Stimulated activated CD8-positive, alpha-beta memory T cell treated with anti-CD3 and anti-CD28 coated beads, Interleukin-7, amount 100 ng/mL, for 48 hours (primary cell): ENCODE measurements at regions not wholly inside any gene's neighbourhood (a gene's known extent, or its start where the extent isn't known, plus 50 kb on each side); places are given as distances from the start of the nearest gene placed in this dataset.
A peak's percentile ranks its signal among the peaks of the same experiment; 100 is the strongest.
"Not testable (repeated sequence)": the region's sequence is repeated elsewhere in the genome, so short reads cannot be mapped to it uniquely, and the experiment has no call there.

ENCODE experiments used
- DNase-seq, 2 donors: peaks; one replicate each; pipeline ENCODE4 v3.0.0-alpha.2; 2020; ENCODE audit warnings: low read depth in 1 of 2; ENCODE audit errors: extremely low read depth in 1 of 2

DNA sequence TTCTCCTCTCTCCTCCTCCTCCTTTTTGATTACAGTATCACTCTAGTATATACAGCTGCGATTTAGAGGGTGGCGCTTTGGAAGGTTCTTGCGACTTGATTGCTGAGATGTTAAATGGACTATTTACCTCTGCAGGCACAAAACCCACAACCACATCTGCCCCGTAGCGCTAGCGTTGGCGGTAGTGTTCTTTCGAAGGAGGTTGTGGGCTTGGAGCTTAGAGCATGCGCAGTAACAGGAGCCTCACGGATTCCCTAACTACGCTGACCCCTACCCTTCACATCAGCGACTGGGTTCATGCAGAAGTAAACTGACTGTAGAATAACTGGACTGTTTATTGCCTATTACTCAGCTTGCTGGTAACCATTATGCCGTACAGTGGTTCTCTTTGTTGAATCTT lies 58.0 kb downstream of the CGGBP1 start:
- peak; percentile 1 to 4 for DNase-seq

DNA sequence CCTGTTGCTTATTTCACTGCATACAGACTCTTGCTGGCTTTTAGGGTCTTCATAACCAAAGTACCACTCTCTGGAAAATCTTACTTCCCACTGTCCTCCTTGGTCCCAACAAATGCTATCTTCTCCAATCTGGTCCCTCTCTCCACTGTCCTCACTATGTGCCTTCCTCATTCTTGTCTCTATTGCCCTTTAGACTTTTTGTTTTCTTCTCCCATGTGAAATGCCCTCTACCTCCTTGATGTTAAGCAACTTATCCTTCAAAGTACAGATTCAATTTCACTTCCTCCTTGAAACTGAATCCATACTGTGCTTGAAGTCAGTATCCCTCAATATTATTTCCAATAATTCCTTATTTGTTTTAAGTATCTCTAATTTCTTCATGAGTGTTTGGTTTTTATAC lies 60.8 kb downstream of the CGGBP1 start:
- DNase-seq = no peak

DNA sequence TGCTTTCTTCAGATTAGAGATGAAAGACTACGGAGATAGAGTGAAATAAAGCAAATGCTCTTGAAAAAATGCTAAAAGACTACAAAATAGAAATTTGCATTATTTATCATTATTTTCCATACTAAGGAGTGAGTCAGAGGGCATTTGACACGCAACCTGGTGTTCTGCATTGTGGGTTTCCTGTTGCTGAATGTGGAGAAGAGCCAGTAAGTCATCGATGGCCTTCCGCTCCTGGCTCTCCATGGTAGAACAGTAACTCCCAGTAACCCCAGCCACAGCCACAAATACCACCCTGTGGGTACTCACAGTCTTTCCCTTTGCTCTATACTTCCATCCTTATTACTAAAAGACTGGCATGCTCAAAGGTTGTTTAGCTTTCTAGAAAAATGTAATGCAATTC lies 61.5 kb downstream of the CGGBP1 start:
- DNase-seq = peak; percentile 25 to 38

DNA sequence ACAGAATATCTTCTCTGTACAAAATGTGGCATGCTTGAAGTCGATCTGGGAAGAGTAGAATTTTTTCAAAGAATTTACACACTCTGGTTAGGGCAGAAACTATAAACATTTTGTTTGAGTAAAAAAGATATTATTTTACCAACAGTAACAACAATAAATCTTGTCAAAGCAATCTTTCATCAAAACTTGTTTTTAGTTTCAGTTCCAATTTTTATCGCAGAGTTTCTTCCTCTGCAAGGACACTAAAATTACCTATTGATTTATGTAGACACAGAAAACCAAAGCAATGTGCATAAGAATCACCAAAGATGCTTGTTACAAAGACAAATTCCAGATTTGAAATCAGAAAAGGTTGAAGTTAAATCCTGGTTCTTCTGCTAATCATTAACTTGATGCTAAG lies 61.9 kb downstream of the CGGBP1 start:
- no peak for DNase-seq

GRCh38 chr3:87993566-87993965 lies 65.2 kb downstream of the CGGBP1 start:
- no peak for DNase-seq

DNA sequence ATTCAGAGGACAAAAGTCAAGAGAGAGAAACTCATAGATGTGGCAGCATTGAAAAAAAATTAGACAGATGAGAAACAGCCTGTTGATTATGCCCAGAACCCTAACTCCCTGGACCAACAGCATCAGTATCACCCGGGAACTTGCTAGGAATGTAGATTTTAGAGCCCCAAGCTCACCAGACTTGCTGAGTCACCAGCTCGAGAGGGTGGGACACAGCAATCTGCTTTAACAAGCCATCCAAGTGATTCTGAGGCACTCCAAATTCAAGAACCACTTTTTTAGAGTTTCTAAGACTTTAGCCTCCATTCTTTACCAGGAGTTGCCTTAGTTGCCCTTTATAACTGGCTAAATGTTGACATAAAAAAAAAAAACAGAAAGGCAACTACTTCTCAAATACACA lies 70.9 kb downstream of the CGGBP1 start:
- no peak for DNase-seq

- no peak for DNase-seq
Observed at GRCh38 chr3:87982421-87982820, 76.4 kb downstream of the CGGBP1 start.

GRCh38 chr3:87979527-87979926 lies 79.3 kb downstream of the CGGBP1 start:
- DNase-seq = no peak

GRCh38 chr3:87977765-87978164 lies 81.0 kb downstream of the CGGBP1 start:
- DNase-seq = no peak

GRCh38 chr3:87975716-87976115 lies 83.1 kb downstream of the CGGBP1 start:
- no peak for DNase-seq

DNA sequence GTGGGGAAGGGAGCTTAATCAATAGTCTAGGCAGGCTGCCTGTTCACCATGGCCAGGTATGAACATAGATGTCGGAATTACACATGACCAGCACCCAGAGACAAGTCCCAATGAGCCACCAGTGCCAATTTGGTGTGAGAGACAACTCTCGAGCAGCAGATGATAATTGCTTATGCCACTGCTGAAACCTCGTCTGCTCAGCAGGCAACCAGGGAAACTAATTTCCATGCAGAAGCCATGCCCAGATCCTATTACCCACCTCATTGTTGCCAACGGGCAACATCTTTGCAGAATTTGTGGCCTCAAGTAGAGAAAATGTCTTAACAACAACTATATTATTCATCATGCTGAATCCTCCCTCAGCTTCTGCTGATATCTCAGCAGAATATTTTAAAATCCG lies 84.9 kb downstream of the CGGBP1 start:
- DNase-seq = no peak

DNA sequence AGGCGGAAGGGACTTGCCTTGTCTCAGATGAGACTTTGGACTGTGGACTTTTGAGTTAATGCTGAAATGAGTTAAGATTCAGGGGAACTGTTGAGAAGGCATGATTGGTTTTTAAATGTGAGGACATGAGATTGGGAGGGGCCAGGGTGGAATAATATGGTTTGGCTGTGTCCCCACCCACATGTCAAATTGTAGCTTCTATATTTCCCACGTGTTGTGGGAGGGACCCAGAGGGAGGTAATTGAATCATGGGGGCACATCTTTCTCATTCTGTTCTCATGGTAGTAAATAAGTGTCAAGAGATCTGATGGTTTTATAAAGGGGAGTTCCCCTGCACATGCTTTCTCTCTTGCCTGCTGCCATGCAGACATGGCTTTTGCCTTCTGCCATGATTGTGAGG lies 89.2 kb downstream of the CGGBP1 start:
- no peak for DNase-seq

- DNase-seq = no peak
Observed at GRCh38 chr3:87968668-87969067, 90.1 kb downstream of the CGGBP1 start.

DNA sequence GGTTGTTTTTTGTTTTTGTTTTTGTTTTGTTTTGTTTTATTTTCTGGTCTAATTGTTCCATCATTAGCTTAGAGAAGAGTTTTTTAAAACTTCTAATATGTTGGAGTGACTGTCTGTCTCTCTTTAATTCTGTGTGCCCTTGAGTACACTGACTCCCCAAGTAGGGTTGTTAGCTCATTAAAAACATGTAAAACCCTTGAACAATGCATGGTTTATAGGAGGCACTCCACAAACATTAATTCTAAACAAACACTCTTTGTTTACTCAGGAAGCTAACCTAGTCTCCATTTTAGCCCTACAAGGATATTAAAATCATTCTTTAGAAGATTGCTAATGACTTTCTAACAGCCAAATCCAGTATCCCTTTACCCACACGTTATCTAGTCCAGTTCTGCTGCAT lies 100.5 kb downstream of the CGGBP1 start:
- DNase-seq = no peak

GRCh38 chr3:87957575-87957974 lies 101.2 kb downstream of the CGGBP1 start:
- DNase-seq = no peak

DNA sequence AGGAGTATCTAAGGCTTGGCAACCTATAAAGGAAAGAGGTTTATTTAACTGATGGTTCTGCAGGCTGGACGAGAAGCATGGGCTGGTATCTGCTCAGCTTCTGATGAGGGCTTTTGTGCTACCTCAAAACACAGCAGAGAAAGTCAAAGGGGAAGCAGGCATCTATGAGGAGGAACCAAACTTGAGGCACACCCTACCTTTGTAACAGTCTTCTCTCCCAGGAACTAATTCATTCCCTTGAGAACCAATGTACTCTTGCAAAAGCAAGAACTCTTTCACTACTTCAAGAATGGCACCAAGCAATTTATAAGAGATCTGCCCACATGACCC lies 109.0 kb downstream of the CGGBP1 start:
- DNase-seq = no peak

GRCh38 chr3:87949189-87949878 lies 109.5 kb downstream of the CGGBP1 start:
- DNase-seq = no peak

GRCh38 chr3:87946007-87946406 lies 112.8 kb downstream of the CGGBP1 start:
- not testable (repeated sequence) for DNase-seq

- DNase-seq = not testable (repeated sequence)
Observed at GRCh38 chr3:87942256-87942655, 116.5 kb downstream of the CGGBP1 start.

- DNase-seq = no peak
Observed at GRCh38 chr3:87924485-87924884, 134.3 kb downstream of the CGGBP1 start.

DNA sequence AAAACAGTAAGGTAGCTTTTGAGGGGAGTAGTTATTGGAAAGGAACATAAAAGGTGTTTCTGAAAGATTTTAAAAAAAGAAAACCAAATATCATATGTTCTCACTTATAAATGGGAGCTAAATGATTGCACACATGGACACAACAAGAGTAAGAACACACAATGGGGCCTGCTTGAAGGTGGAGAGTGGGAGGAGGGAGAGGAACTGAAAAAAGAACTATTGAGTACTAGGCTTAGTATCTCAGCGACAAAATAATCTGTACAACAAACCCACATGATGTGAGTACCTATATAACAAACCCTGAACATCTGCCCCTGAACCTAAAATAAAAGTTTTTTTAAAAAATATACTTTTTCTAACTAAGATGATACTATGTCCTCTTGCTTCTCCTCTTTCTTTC lies 138.3 kb downstream of the CGGBP1 start:
- no peak for DNase-seq

GRCh38 chr3:87901141-87901540 lies 157.7 kb downstream of the CGGBP1 start:
- no peak for DNase-seq

DNA sequence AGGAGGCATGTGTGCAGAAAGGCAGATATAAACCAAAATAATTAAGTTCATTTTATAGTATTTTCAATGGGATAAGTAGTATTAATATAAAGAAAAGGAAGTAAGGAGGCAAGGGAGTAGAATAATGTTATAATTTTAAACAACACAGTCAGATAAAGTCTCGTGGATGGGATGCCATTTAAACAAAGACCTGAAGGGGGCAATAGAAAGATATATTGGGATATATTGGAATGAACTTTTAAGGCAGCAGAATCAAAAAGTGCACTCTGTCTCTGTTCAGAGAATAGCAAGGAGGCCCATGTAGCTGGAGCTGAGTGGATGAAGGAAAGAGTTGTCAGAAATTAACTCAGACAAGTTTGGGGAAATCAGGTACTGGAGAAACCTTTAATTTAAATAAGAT lies 158.7 kb downstream of the CGGBP1 start:
- DNase-seq = no peak
